Endothelial cell (in vitro differentiated cells): ENCODE measurements at regions not wholly inside any gene's neighbourhood (a gene's known extent, or its start where the extent isn't known, plus 50 kb on each side); places are given as distances from the start of the nearest gene placed in this dataset.

ENCODE experiments used
- DNase-seq: peaks from one replicate; pipeline ENCODE4 v3.0.0; 2021; ENCODE audit warnings: low spot score
- H3K27ac Mint-ChIP-seq: one replicate; pipeline ENCODE4 v1.8.0; 2021; ENCODE audit warnings: mixed read lengths, inconsistent platforms; ENCODE audit not compliant: unreplicated experiment
- H3K27me3 Mint-ChIP-seq: one replicate; pipeline ENCODE4 v1.8.0; 2021; ENCODE audit warnings: mild to moderate bottlenecking, moderate library complexity, mixed read lengths, inconsistent platforms; ENCODE audit not compliant: unreplicated experiment
- H3K36me3 Mint-ChIP-seq: one replicate; pipeline ENCODE4 v1.8.0; 2021; ENCODE audit warnings: mild to moderate bottlenecking, low read depth, mixed read lengths, inconsistent platforms; ENCODE audit not compliant: unreplicated experiment
- H3K4me1 Mint-ChIP-seq: one replicate; pipeline ENCODE4 v1.8.0; 2021; ENCODE audit warnings: mild to moderate bottlenecking, mixed read lengths, inconsistent platforms; ENCODE audit not compliant: unreplicated experiment
- H3K4me3 Mint-ChIP-seq: one replicate; pipeline ENCODE4 v1.8.0; 2021; ENCODE audit warnings: mild to moderate bottlenecking, mixed read lengths, inconsistent platforms; ENCODE audit not compliant: unreplicated experiment
- H3K9me3 Mint-ChIP-seq: one replicate; pipeline ENCODE4 v1.8.0; 2021; ENCODE audit warnings: mixed read lengths, inconsistent platforms; ENCODE audit not compliant: unreplicated experiment
- CTCF ChIP-seq: fragments of 200-600 bp; sonication (generic); IDR thresholded peaks from one replicate; pipeline ENCODE4 v1.5.0; 2021; ENCODE audit warnings: antibody characterized with exemption; ENCODE audit not compliant: unreplicated experiment

- no peak for TF ChIP-seq CTCF
- Mint-ChIP-seq H3K9me3 (no peaks in the 10 kb centered on the region), H3K27ac (no peak overlapping the region), H3K36me3 (no peaks in the 10 kb centered on the region), H3K4me3 (no peak overlapping the region), H3K27me3 (no peaks in the 10 kb centered on the region), H3K4me1 (no peaks in the 10 kb centered on the region)
- no peak for DNase-seq
Measured at GRCh38 chr5:165642366-165642765, 2136.9 kb downstream of the MAT2B start.

- H3K27ac Mint-ChIP-seq: no peak overlapping the region
- H3K36me3 Mint-ChIP-seq: no peaks in the 10 kb centered on the region
- DNase-seq: no peak
- no peak for TF ChIP-seq CTCF
- H3K4me1 Mint-ChIP-seq: no peaks in the 10 kb centered on the region
- no peaks in the 10 kb centered on the region for H3K9me3 Mint-ChIP-seq
- H3K27me3 Mint-ChIP-seq: no peaks in the 10 kb centered on the region
- H3K4me3 Mint-ChIP-seq: no peak overlapping the region
Measured at GRCh38 chr5:165665735-165666400, 2160.4 kb downstream of the MAT2B start.

GRCh38 chr5:165673499-165673898 lies 2168.1 kb downstream of the MAT2B start:
- TF ChIP-seq CTCF: no peak
- no peak for DNase-seq
- no peak overlapping the region for H3K27ac Mint-ChIP-seq
- H3K4me1 Mint-ChIP-seq: no peaks in the 10 kb centered on the region
- H3K36me3 Mint-ChIP-seq: no peaks in the 10 kb centered on the region
- no peaks in the 10 kb centered on the region for H3K9me3 Mint-ChIP-seq
- no peaks in the 10 kb centered on the region for H3K27me3 Mint-ChIP-seq
- H3K4me3 Mint-ChIP-seq: no peak overlapping the region

- no peaks in the 10 kb centered on the region for H3K9me3 Mint-ChIP-seq
- no peak overlapping the region for H3K4me3 Mint-ChIP-seq
Measured at GRCh38 chr5:165695796-165696195, 2190.4 kb downstream of the MAT2B start.

More at GRCh38 chr5:165695796-165696195, 2190.4 kb downstream of the MAT2B start:
- Mint-ChIP-seq H3K27me3 (no peaks in the 10 kb centered on the region), H3K4me1 (no peaks in the 10 kb centered on the region), H3K36me3 (no peaks in the 10 kb centered on the region), H3K27ac (no peak overlapping the region)
- TF ChIP-seq CTCF: no peak
- no peak for DNase-seq
